ENCODE measurements at regions not wholly inside any gene's neighbourhood (a gene's known extent, or its start where the extent isn't known, plus 50 kb on each side); places are given as distances from the start of the nearest gene placed in this dataset.

- TF ChIP-seq SUZ12 (IDR thresholded peaks at IDR 0.05; ENCODE audit: low read length) = no peak
- TF ChIP-seq, protein P1, sequence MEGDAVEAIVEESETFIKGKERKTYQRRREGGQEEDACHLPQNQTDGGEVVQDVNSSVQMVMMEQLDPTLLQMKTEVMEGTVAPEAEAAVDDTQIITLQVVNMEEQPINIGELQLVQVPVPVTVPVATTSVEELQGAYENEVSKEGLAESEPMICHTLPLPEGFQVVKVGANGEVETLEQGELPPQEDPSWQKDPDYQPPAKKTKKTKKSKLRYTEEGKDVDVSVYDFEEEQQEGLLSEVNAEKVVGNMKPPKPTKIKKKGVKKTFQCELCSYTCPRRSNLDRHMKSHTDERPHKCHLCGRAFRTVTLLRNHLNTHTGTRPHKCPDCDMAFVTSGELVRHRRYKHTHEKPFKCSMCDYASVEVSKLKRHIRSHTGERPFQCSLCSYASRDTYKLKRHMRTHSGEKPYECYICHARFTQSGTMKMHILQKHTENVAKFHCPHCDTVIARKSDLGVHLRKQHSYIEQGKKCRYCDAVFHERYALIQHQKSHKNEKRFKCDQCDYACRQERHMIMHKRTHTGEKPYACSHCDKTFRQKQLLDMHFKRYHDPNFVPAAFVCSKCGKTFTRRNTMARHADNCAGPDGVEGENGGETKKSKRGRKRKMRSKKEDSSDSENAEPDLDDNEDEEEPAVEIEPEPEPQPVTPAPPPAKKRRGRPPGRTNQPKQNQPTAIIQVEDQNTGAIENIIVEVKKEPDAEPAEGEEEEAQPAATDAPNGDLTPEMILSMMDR (IDR thresholded peaks at IDR 0.05; ENCODE audit: control extremely low read depth in 1 of 3, insufficient read depth in 1 of 3, low read depth in 1 of 3, low read length in 3 of 3) = no peak
Observed at GRCh38 chr3:17983106-17983505, 240.7 kb upstream of the TBC1D5 start.

Measured in H1 (cell line).